ENCODE measurements at regions not wholly inside any gene's neighbourhood (a gene's known extent, or its start where the extent isn't known, plus 50 kb on each side); places are given as distances from the start of the nearest gene placed in this dataset.

- no peak for DNase-seq (ENCODE audit: low spot score)
- Histone ChIP-seq H3K4me1 (ENCODE audit: insufficient read depth, low read length) (no peaks in the 10 kb centered on the region), H4K20me1 (ENCODE audit: insufficient read depth, low read length) (no peaks in the 10 kb centered on the region), H3K4me2 (ENCODE audit: low read depth, low read length) (no peak overlapping the region), H3K4me3 (replicated peaks in 1 of 3; ENCODE audit: insufficient read depth in 1 of 3, low read depth in 2 of 3, low read length in 3 of 3) (no peak overlapping the region), H2AFZ (ENCODE audit: low read length) (no peak overlapping the region), H3K9ac (ENCODE audit: insufficient read depth, low read depth, low read length) (no peak overlapping the region), H3K27me3 (ENCODE audit: control insufficient read depth in 1 of 2, insufficient read depth in 2 of 2, low read length in 2 of 2) (no peaks in the 10 kb centered on the region; a peak in 2 of 5 replicates), H3K79me2 (ENCODE audit: insufficient read depth, low read length) (no peaks in the 10 kb centered on the region), H3K27ac (ENCODE audit: extremely low read length, insufficient read depth, low read length) (no peak overlapping the region), H3K36me3 (replicated peaks in 1 of 2; ENCODE audit: control insufficient read depth in 1 of 2, insufficient read depth in 2 of 2, low read length in 2 of 2) (no peaks in the 10 kb centered on the region), H3K9me3 (ENCODE audit: low read length) (no peaks in the 10 kb centered on the region)
- WGBS (ENCODE audit: low lambda C conversion rate), result 5% methylated on average over 6 of the region's 6 CpGs
- ATAC-seq, result peak; percentile 70; the same call in 2 of the 3 replicates
- in situ Hi-C loops (cut with HindIII; ENCODE audit: extremely low pct_ligation_motif_present, low pct_unique_long_range_greater_than_20kb) (no loop called here), intact Hi-C loops (cut with micrococcal nuclease; ENCODE audit: unreplicated experiment) (no loop called here)
- FAIRE-seq, result no peak
- TF ChIP-seq FOSL2 (CRISPR knock-in tag; IDR thresholded peaks at IDR 0.05) (peak; percentile 62), NFYB (CRISPR knock-in tag; IDR thresholded peaks at IDR 0.05) (no peak)
- POLR2A ChIA-PET, result no interaction called here
- BruUV-seq (replicated peaks), result no TSS peak
- CTCF ChIA-PET (ENCODE audit: low intra/inter-chr PET ratio, low total read pairs), result no interaction called here
These were observed 69.5 kb upstream of the FNDC3A start for GRCh38 chr13:48906200-48906599.

- DNase-seq (ENCODE audit: low spot score), result no peak
- FAIRE-seq, result no peak
- no peaks in the 10 kb centered on the region for H3K4me1 ChIP-seq (ENCODE audit: insufficient read depth, low read length)
- TF ChIP-seq SP140L (CRISPR knock-in tag; IDR thresholded peaks at IDR 0.05; ENCODE audit: borderline replicate concordance) (no peak), NFE2L2 (IDR thresholded peaks at IDR 0.05; ENCODE audit: low read length) (0 out of 2 replicates have a peak, but pooled peaks have one; percentile 9), ZBTB1 (CRISPR knock-in tag; IDR thresholded peaks at IDR 0.05; ENCODE audit: borderline replicate concordance) (no peak)
- no peaks in the 10 kb centered on the region for H4K20me1 ChIP-seq (ENCODE audit: insufficient read depth, low read length)
- no TSS peak for BruUV-seq (replicated peaks)
- in situ Hi-C loops (cut with HindIII; ENCODE audit: extremely low pct_ligation_motif_present, low pct_unique_long_range_greater_than_20kb) (no loop called here), intact Hi-C loops (cut with micrococcal nuclease; ENCODE audit: unreplicated experiment) (no loop called here)
- H3K4me3 ChIP-seq (replicated peaks in 1 of 3; ENCODE audit: insufficient read depth in 1 of 3, low read depth in 2 of 3, low read length in 3 of 3), result no peak overlapping the region
- no peak overlapping the region for H3K9ac ChIP-seq (ENCODE audit: insufficient read depth, low read depth, low read length)
- H3K36me3 ChIP-seq (replicated peaks in 1 of 2; ENCODE audit: control insufficient read depth in 1 of 2, insufficient read depth in 2 of 2, low read length in 2 of 2), result no peaks in the 10 kb centered on the region
- no peak for ATAC-seq
- H3K27me3 ChIP-seq (ENCODE audit: control insufficient read depth in 1 of 2, insufficient read depth in 2 of 2, low read length in 2 of 2), result no peaks in the 10 kb centered on the region; a peak in 2 of 5 replicates
- no peak overlapping the region for H3K4me2 ChIP-seq (ENCODE audit: low read depth, low read length)
- no peaks in the 10 kb centered on the region for H3K79me2 ChIP-seq (ENCODE audit: insufficient read depth, low read length)
- no peak overlapping the region for H3K27ac ChIP-seq (ENCODE audit: extremely low read length, insufficient read depth, low read length)
- ChIA-PET CTCF (ENCODE audit: low intra/inter-chr PET ratio, low total read pairs) (no interaction called here), POLR2A (no interaction called here)
- no peaks in the 10 kb centered on the region for H3K9me3 ChIP-seq (ENCODE audit: low read length)
- H2AFZ ChIP-seq (ENCODE audit: low read length), result no peak overlapping the region
- WGBS (ENCODE audit: low lambda C conversion rate), result 9% methylated on average over 2 of the region's 2 CpGs
These were observed 67.2 kb upstream of the FNDC3A start for GRCh38 chr13:48908381-48909055.

Measured in HepG2 (cell line).